ENCODE measurements at regions not wholly inside any gene's neighbourhood (a gene's known extent, or its start where the extent isn't known, plus 50 kb on each side); places are given as distances from the start of the nearest gene placed in this dataset.

- Histone ChIP-seq H3K27me3 (no peaks in the 10 kb centered on the region), H3K4me3 (no peak overlapping the region), H3K27ac (no peak overlapping the region), H3K36me3 (ENCODE audit: low read depth, missing control alignments) (no peaks in the 10 kb centered on the region), H3K9me3 (no peaks in the 10 kb centered on the region), H3K4me1 (no peaks in the 10 kb centered on the region)
- TF ChIP-seq POLR2A (IDR thresholded peaks at IDR 0.05) = no peak
- no peak for TF ChIP-seq CTCF (IDR thresholded peaks at IDR 0.05)
- 89% methylated on average over 1 to 2 of the region's 2 CpGs for WGBS, 2 donors
- no peak for DNase-seq
- intact Hi-C loops (cut with DNase I; ENCODE audit: low total_unique reads) = no loop called here
Observed at GRCh38 chr11:112516261-112516660, 255.6 kb upstream of the PLET1 start.

GRCh38 chr11:112516755-112517154 is 256.1 kb upstream of the PLET1 start:
- H3K27me3 ChIP-seq = no peaks in the 10 kb centered on the region
- WGBS, 2 donors = 81 to 92% methylated on average over 2 of the region's 2 CpGs
- intact Hi-C loops (cut with DNase I; ENCODE audit: low total_unique reads) = no loop called here
- TF ChIP-seq POLR2A (IDR thresholded peaks at IDR 0.05) (no peak), CTCF (IDR thresholded peaks at IDR 0.05) (no peak)
- no peak for DNase-seq
- no peak overlapping the region for H3K4me3 ChIP-seq
- no peaks in the 10 kb centered on the region for H3K9me3 ChIP-seq
- no peak overlapping the region for H3K27ac ChIP-seq
- H3K36me3 ChIP-seq (ENCODE audit: low read depth, missing control alignments) = no peaks in the 10 kb centered on the region
- no peaks in the 10 kb centered on the region for H3K4me1 ChIP-seq

GRCh38 chr11:112518371-112518770 is 257.7 kb upstream of the PLET1 start:
- no peak for DNase-seq
- no peak overlapping the region for H3K27ac ChIP-seq
- intact Hi-C loops (cut with DNase I; ENCODE audit: low total_unique reads) = no loop called here
- no peaks in the 10 kb centered on the region for H3K36me3 ChIP-seq (ENCODE audit: low read depth, missing control alignments)
- H3K27me3 ChIP-seq = no peaks in the 10 kb centered on the region
- H3K4me1 ChIP-seq = no peaks in the 10 kb centered on the region
- WGBS, 2 donors = 88 to 91% methylated on average over 1 of the region's 1 CpG
- TF ChIP-seq POLR2A (IDR thresholded peaks at IDR 0.05) (no peak), CTCF (IDR thresholded peaks at IDR 0.05) (no peak)
- no peaks in the 10 kb centered on the region for H3K9me3 ChIP-seq
- no peak overlapping the region for H3K4me3 ChIP-seq

- 77 to 84% methylated on average over 5 of the region's 5 CpGs for WGBS, 2 donors
Observed at GRCh38 chr11:112519751-112520150, 259.1 kb upstream of the PLET1 start.

More at GRCh38 chr11:112519751-112520150, 259.1 kb upstream of the PLET1 start:
- no peaks in the 10 kb centered on the region for H3K36me3 ChIP-seq (ENCODE audit: low read depth, missing control alignments)
- no peak overlapping the region for H3K4me3 ChIP-seq
- no peak overlapping the region for H3K27ac ChIP-seq
- intact Hi-C loops (cut with DNase I; ENCODE audit: low total_unique reads) = no loop called here
- DNase-seq = no peak
- H3K27me3 ChIP-seq = no peaks in the 10 kb centered on the region
- no peaks in the 10 kb centered on the region for H3K9me3 ChIP-seq
- H3K4me1 ChIP-seq = no peaks in the 10 kb centered on the region
- TF ChIP-seq POLR2A (IDR thresholded peaks at IDR 0.05) (no peak), CTCF (IDR thresholded peaks at IDR 0.05) (no peak)

All from testis (tissue), 2 donors.